Endothelial cell of umbilical vein (primary cell): ENCODE measurements at regions not wholly inside any gene's neighbourhood (a gene's known extent, or its start where the extent isn't known, plus 50 kb on each side); places are given as distances from the start of the nearest gene placed in this dataset.

Experiments
- CTCF ChIP-seq, 2 donors: IDR thresholded peaks; 1 replicate in 1 of 2; 2 replicates in 1 of 2; pipeline ENCODE4 v1.5.1; 2011; ENCODE audit warnings: low read length in 2 of 2, mild to moderate bottlenecking in 2 of 2, moderate library complexity in 2 of 2, control low read depth in 1 of 2, inconsistent platforms in 1 of 2, low read depth in 1 of 2; ENCODE audit not compliant: insufficient read depth in 1 of 2; ENCODE audit errors: extremely low read depth in 1 of 2
- EZH2 ChIP-seq: IDR thresholded peaks from 2 replicates; pipeline ENCODE4 v1.6.1; 2012; ENCODE audit warnings: borderline replicate concordance, low read depth, mild to moderate bottlenecking, moderate library complexity, low read length, inconsistent platforms; ENCODE audit not compliant: severe bottlenecking
- JUN ChIP-seq: IDR thresholded peaks from 2 replicates; pipeline ENCODE4 v1.6.1; 2011; ENCODE audit warnings: borderline replicate concordance, low read depth; ENCODE audit not compliant: insufficient read length, insufficient read depth
- MAX ChIP-seq: IDR thresholded peaks from 2 replicates; pipeline ENCODE4 v1.6.1; 2011; ENCODE audit not compliant: insufficient read depth, insufficient read length
- POLR2A ChIP-seq: IDR thresholded peaks from 2 replicates; pipeline ENCODE4 v1.6.1; 2012; ENCODE audit warnings: low read depth, mild to moderate bottlenecking, control low read depth, low read length
- POLR2AphosphoS5 ChIP-seq: IDR thresholded peaks from 2 replicates; pipeline ENCODE4 v1.6.1; 2012; ENCODE audit warnings: low read depth, mild to moderate bottlenecking, control low read depth, low read length, moderate library complexity; ENCODE audit not compliant: insufficient read depth

- TF ChIP-seq CTCF (IDR thresholded peaks at IDR 0.05; ENCODE audit: extremely low read depth in 1 of 2, insufficient read depth in 1 of 2, low read depth in 1 of 2, low read length in 2 of 2): no peak
- no peak for TF ChIP-seq POLR2A
- TF ChIP-seq JUN: no peak
- no peak for TF ChIP-seq EZH2
- TF ChIP-seq POLR2AphosphoS5: no peak
- TF ChIP-seq MAX: no peak
Measured at GRCh38 chr17:63173450-63173849, 207.4 kb downstream of the TANC2 start.
